ENCODE measurements at regions not wholly inside any gene's neighbourhood (a gene's known extent, or its start where the extent isn't known, plus 50 kb on each side); places are given as distances from the start of the nearest gene placed in this dataset.

GRCh38 chr18:8972116-8972515, 130.4 kb upstream of the NDUFV2 start:
- Histone ChIP-seq H3K4me1 (ENCODE audit: control insufficient read depth, extremely low read depth, insufficient read depth, low read length) (no peaks in the 10 kb centered on the region), H3K9ac (ENCODE audit: control insufficient read depth, extremely low read depth, insufficient read depth, low read length) (no peak overlapping the region), H3K4me2 (ENCODE audit: control insufficient read depth, extremely low read depth, insufficient read depth, low read depth, low read length) (no peak overlapping the region), H3K9me3 (ENCODE audit: control insufficient read depth, low read depth, low read length) (no peaks in the 10 kb centered on the region), H2AFZ (ENCODE audit: control insufficient read depth, low read length) (no peak overlapping the region), H3K27ac (ENCODE audit: control insufficient read depth, insufficient read depth, low read length) (no peak overlapping the region), H4K20me1 (ENCODE audit: control insufficient read depth, extremely low read depth, insufficient read depth, low read length) (no peaks in the 10 kb centered on the region), H3K36me3 (ENCODE audit: control insufficient read depth in 2 of 2, extremely low read depth in 1 of 2, insufficient read depth in 2 of 2, low read length in 2 of 2) (no peaks in the 10 kb centered on the region), H3K4me3 (ENCODE audit: control insufficient read depth in 2 of 3, extremely low read depth in 1 of 3, insufficient read depth in 2 of 3, low read depth in 1 of 3, low read length in 3 of 3) (no peak overlapping the region), H3K79me2 (ENCODE audit: control insufficient read depth, insufficient read depth, low read length) (no peaks in the 10 kb centered on the region), H3K27me3 (ENCODE audit: control insufficient read depth, extremely low read depth, insufficient read depth, low read length) (no peaks in the 10 kb centered on the region), H3K9me1 (ENCODE audit: control insufficient read depth, extremely low read depth, insufficient read depth, low read length) (no peaks in the 10 kb centered on the region)
- FAIRE-seq (no peak), DNase-seq (ENCODE audit: low read depth, low spot score) (no peak)
- dilution Hi-C loops (cut with MboI; ENCODE audit: extremely low pct_ligation_motif_present, low sequenced_read_pairs): no loop called here
- no peak for TF ChIP-seq EZH2 (IDR thresholded peaks at IDR 0.05; ENCODE audit: low read length)
- TF ChIP-seq, protein P1, sequence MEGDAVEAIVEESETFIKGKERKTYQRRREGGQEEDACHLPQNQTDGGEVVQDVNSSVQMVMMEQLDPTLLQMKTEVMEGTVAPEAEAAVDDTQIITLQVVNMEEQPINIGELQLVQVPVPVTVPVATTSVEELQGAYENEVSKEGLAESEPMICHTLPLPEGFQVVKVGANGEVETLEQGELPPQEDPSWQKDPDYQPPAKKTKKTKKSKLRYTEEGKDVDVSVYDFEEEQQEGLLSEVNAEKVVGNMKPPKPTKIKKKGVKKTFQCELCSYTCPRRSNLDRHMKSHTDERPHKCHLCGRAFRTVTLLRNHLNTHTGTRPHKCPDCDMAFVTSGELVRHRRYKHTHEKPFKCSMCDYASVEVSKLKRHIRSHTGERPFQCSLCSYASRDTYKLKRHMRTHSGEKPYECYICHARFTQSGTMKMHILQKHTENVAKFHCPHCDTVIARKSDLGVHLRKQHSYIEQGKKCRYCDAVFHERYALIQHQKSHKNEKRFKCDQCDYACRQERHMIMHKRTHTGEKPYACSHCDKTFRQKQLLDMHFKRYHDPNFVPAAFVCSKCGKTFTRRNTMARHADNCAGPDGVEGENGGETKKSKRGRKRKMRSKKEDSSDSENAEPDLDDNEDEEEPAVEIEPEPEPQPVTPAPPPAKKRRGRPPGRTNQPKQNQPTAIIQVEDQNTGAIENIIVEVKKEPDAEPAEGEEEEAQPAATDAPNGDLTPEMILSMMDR (optimal IDR thresholded peaks at IDR 0.05 in 1 of 3, IDR thresholded peaks at IDR 0.05 in 1 of 3, conservative IDR thresholded peaks at IDR 0.05 in 1 of 3; ENCODE audit: extremely low read depth in 1 of 3, insufficient read depth in 2 of 3, low read length in 3 of 3): no peak

- TF ChIP-seq, protein P1 (optimal IDR thresholded peaks at IDR 0.05 in 1 of 3, IDR thresholded peaks at IDR 0.05 in 1 of 3, conservative IDR thresholded peaks at IDR 0.05 in 1 of 3; ENCODE audit: extremely low read depth in 1 of 3, insufficient read depth in 2 of 3, low read length in 3 of 3): no peak
- no peak for TF ChIP-seq EZH2 (IDR thresholded peaks at IDR 0.05; ENCODE audit: low read length)
- no peak overlapping the region for H3K4me3 ChIP-seq (ENCODE audit: control insufficient read depth in 2 of 3, extremely low read depth in 1 of 3, insufficient read depth in 2 of 3, low read depth in 1 of 3, low read length in 3 of 3)
- dilution Hi-C loops (cut with MboI; ENCODE audit: extremely low pct_ligation_motif_present, low sequenced_read_pairs): no loop called here
Measured at GRCh38 chr18:8974279-8974678, 128.2 kb upstream of the NDUFV2 start.

More at GRCh38 chr18:8974279-8974678, 128.2 kb upstream of the NDUFV2 start:
- Histone ChIP-seq H4K20me1 (ENCODE audit: control insufficient read depth, extremely low read depth, insufficient read depth, low read length) (no peaks in the 10 kb centered on the region), H3K9ac (ENCODE audit: control insufficient read depth, extremely low read depth, insufficient read depth, low read length) (no peak overlapping the region), H3K27me3 (ENCODE audit: control insufficient read depth, extremely low read depth, insufficient read depth, low read length) (no peaks in the 10 kb centered on the region), H3K9me3 (ENCODE audit: control insufficient read depth, low read depth, low read length) (no peaks in the 10 kb centered on the region), H2AFZ (ENCODE audit: control insufficient read depth, low read length) (no peak overlapping the region), H3K4me2 (ENCODE audit: control insufficient read depth, extremely low read depth, insufficient read depth, low read depth, low read length) (no peak overlapping the region), H3K79me2 (ENCODE audit: control insufficient read depth, insufficient read depth, low read length) (no peaks in the 10 kb centered on the region), H3K9me1 (ENCODE audit: control insufficient read depth, extremely low read depth, insufficient read depth, low read length) (no peaks in the 10 kb centered on the region), H3K27ac (ENCODE audit: control insufficient read depth, insufficient read depth, low read length) (no peak overlapping the region), H3K4me1 (ENCODE audit: control insufficient read depth, extremely low read depth, insufficient read depth, low read length) (no peaks in the 10 kb centered on the region), H3K36me3 (ENCODE audit: control insufficient read depth in 2 of 2, extremely low read depth in 1 of 2, insufficient read depth in 2 of 2, low read length in 2 of 2) (no peaks in the 10 kb centered on the region)
- FAIRE-seq (no peak), DNase-seq (ENCODE audit: low read depth, low spot score) (no peak)
